HG03469 (cell line): ENCODE measurements at regions not wholly inside any gene's neighbourhood (a gene's known extent, or its start where the extent isn't known, plus 50 kb on each side); places are given as distances from the start of the nearest gene placed in this dataset.
"Not testable (repeated sequence)": the region's sequence is repeated elsewhere in the genome, so short reads cannot be mapped to it uniquely, and the experiment has no call there.

ENCODE experiments used
- ATAC-seq: cut with Tn5 transposase; IDR thresholded peaks from one replicate; pipeline ENCODE4 v1.9.1; 2021; ENCODE audit warnings: mild to moderate bottlenecking, moderate library complexity, moderate number of reproducible peaks; ENCODE audit not compliant: unreplicated experiment

DNA sequence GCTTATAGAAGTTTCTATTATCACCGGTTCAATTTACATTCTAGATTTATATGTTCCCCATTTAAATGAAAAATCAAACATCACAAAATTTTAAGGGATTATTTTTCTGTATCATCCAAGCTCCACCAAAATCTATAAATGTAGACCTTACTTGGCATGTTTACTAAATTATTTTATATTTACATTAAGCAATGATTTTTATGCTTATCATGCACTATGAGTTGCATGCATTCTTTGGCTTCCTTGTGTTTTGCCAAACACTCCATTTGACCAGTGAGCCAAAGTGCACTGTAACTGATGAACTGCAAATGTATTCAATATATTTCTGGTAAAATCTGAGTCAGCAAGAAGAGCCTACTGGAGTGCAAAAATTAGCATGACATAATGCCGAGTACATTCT, 595.5 kb upstream of the PCDH7 start:
- not testable (repeated sequence) for ATAC-seq

DNA sequence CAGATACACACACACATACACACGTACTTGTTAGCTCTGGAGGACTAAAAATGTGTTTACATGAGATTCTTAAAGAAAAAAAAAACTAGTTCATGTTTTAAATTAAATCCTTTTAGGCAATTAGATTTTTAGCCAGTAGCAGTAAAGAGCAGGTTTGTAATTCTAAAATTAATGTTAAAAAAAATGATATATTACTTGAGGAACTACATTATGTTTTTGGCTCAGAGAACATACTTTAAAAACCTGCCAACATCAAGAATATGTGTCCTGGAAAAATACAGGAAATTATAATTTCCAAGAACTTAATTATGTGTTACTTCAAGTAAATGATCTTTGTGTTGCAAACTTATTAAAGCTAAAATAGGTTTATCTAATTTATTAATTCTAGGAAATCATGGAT, 594.3 kb upstream of the PCDH7 start:
- ATAC-seq: no peak

DNA sequence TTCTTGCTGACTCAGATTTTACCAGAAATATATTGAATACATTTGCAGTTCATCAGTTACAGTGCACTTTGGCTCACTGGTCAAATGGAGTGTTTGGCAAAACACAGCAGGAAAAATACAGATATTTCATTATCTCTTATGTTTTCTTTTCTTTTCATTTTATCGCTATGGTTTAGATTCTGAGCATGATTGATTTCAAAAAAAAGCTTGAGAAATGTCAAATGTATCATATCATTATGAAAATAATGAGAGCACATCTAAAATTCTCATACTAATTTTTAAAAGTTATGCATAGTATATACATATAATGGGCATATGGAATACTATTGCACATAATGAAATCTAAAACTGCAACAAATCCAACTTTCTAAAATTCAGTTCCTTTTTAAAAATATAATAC, 593.8 kb upstream of the PCDH7 start:
- no peak for ATAC-seq

DNA sequence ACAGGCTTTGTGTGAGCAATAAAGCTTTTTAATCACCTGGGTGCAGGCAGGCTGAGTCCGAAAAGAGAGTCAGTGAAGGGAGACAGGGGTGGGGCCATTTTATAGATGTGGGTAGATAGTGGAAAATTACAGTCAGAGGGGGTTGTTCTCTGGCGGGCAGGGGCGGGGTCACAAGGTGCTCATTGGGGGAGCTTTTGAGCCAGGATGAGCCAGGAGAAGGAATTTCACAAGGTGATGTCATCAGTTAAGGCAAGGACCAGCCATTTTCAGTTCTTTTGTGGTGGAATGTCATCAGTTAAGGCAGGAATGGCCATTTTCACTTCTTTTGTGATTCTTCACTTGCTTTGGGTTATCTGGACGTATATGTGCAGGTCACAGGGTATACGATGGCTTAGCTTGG, 571.3 kb upstream of the PCDH7 start:
- ATAC-seq: not testable (repeated sequence)

DNA sequence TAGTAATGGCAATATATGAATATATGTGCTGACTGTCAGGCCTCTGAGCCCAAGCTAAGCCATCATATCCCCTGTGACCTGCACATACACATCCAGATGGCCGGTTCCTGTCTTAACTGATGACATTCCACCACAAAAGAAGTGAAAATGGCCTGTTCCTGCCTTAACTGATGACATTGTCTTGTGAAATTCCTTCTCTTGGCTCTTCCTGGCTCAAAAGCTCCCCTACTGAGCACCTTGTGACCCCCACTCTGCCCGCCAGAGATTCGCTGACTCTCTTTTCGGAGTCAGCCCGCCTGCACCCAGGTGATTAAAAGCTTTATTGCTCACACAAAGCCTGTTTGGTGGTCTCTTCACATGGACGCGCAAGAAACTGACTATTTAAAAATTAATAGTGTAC, 570.6 kb upstream of the PCDH7 start:
- ATAC-seq: not testable (repeated sequence)

DNA sequence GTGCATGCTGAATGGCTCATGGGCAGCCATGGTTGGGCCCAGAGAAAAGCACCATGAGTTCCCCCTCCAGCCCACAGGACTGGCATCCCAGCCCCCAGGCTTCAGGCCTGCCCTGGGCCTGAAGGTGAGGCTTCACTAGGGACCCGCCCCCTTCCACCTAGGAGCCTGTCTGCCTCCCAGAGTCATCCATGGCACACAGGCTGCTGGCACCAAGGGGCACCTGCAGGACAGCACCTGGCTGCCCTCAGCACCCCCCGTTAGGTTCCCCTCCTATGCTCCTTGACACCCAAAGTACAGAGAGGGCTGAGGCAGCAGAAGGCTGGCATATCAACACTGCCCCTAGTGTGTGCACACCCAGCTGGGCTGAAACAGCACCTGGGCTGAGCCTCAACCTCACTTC, 566.7 kb upstream of the PCDH7 start:
- ATAC-seq: no peak

DNA sequence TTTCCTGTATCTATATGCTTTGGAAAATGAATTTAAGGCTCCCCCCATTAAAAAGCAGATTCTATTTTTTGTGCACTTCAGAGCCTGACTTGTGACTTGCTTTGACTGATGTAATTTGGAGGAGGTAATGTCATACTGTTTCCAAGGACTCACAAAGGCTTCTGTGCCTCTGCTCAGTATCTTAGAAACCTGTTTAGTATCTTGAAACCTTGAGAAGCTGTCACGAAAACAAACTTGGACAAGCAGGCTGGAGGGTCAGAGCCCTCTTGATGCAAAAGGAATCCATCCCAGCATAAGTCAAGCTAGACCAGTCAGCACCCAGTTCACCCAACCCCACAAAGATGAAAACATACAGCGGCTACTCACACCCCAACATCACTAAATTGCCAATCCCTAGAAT, 560.0 kb upstream of the PCDH7 start:
- no peak for ATAC-seq

DNA sequence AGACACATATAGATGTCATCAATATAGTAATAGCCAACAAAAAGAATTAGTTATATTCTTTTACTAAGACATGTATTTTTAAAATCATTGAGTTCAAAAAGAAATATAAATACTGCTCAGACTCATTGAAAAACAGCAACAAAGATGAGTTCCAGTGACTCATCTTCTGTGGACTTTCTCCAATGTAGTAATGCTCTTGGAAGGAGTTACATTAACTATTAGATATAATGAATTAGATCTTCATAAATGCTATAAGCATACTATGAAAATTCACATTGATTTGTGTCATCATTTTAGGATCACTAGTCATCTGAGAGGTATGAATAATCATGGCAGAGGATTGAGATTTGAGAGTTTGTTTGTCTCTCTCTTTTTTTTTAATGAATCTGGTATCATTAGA, 547.8 kb upstream of the PCDH7 start:
- no peak for ATAC-seq

DNA sequence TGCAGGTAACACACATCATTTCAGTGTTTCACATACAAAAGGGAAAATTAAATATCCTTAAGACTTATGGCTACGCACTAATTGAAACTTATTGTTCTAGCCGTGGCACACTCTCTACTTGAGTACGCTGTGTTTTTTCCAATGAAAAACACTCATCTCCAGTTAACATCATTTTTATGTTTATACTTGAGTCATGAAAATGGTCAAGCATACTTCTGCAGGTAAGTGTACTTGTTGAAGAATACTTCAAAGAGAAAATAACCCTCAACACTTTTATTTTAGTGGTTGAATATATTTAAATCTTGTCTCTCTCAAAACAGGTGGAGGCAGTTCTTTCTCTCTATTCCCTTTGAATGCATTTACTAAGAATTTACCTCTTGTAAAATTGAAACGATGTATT, 538.7 kb upstream of the PCDH7 start:
- no peak for ATAC-seq

DNA sequence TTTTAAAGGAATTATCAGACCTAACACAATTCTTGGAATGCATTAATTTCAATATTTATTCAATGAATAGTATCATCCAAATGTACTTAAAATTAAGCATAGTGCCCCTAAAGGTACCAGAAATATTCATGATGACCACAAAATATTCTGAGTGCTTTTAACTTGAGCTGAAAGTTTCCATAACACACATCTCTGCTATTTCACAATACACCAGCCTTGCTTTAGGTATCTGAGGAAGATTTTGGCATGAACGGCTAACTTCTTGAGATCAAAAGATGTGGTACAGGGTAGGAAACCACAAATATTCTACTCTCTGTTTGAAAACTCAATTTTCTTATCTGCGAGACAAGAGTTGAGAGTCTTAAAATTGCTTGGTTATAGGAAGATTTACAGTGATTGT, 538.3 kb upstream of the PCDH7 start:
- ATAC-seq: no peak

DNA sequence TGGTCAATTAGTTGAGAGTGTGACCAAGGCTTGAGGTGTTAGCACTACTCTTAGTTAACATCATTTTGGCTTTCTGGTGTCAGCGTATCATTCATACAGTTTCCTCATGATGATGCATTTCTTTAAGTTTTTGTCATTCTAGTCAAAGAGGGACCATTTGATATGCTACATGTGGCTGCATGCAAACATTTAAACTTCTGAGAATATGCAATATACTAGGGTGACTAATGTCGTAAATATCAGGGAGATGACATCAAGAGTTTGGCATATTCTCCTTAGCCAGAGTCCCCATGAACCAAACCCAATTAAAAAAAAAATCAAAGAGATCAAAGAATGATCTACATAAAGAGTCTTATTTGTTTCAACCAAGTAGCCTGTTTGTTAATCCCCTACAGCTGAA, 537.4 kb upstream of the PCDH7 start:
- ATAC-seq: no peak

DNA sequence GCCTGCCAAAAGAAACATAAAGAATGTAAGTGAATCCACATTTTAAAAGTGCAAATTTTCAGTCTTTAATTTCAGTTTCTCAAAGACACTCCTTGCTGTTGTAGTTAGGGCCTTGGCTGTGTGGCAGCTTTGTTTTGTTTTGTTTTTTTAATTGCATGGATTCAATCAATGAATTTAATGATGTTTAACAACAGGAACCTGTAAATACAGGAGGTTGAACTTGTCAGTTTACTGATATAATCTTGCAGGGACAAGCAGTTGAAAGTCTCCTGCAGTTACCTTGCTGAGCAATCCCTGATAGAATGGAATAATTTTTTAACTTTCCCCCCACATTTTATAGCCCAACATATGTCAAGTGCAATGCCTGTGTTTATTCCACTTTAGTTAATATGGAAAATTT, 528.3 kb upstream of the PCDH7 start:
- no peak for ATAC-seq

DNA sequence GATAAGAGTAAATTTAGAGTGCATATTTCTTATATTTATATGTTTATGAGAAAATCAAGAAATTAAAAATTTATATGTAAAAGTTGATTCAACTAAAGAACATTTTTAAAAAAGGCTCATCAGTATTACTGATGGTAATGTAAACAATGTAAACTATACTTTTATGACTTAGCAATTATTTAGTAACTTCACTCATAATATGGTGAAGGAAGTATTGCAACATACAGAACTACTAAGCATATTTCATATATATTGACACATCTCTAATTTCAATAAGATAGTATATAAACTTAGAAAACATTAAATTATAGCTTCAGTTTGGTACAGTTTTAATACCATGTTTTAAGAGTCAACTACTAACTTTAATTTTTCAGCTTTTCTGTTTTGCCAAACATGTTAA, 512.8 kb upstream of the PCDH7 start:
- no peak for ATAC-seq

DNA sequence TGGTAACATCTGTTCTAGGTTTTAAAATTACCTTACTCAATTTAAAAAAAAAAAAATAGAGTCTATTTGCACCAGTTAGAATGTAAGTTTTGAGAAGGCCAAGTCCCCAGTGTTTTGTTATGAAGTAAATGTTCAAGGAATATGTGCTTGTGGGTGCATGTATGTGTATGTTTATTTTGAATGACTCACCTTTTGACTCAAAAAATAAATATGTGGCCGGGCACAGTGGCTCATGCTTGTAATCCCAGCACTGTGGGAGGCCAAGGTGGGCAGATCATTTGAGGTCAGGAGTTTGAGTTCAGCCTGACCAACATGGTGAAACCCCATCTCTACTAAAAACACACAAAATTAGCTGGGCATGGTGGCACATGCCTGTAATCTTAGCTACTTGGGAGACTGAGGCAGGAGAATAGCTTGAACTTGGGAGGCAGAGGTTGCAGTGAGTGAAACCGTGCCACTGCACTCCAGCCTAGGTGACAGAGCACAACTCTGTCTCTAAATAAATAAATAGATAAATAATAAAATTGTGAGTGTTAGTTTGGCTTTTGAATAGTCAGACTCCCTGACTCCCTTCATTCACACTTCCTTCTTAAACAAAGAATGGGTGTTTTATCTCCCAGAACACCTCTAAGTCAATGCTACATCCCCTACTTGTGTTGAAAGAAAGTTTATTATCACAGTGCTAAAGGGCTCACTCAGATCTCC, 511.3 kb upstream of the PCDH7 start:
- no peak for ATAC-seq

DNA sequence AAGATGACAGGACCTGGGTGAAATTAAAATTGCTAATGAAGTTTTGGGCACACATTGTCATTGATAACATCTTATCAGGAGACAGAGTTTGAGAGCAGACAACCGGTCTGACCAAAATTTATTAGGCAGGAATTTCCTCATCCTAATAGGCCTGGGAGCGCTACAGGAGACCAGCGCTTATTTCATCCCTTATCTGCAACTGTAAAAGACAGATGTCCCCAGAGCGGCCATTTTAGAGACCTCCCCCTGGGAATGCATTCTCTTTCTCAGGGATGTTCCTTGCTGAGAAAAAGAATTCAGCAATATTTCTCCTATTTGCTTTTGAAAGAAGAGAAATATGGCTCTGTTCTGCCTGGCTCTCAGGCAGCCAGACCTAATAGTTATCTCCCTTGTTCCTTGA, 504.2 kb upstream of the PCDH7 start:
- not testable (repeated sequence) for ATAC-seq

DNA sequence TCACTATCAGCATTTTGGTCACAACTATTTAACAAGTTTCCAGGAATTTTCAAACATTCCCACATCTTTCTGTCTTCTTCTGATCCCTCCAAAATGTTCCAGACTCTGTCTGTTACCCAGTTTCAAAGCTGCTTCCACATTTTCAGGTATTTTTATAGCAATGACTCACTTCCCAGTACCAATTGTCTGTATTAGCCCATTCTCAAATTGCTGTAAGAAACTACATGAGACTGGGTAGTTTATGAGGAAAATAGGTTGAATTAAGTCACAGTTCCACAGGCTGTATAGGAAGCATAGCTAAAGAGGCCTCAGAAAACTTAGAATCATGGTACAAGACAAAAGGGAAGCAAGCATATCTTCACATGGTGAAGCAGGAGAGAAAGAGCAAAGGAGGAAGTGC, 475.0 kb upstream of the PCDH7 start:
- ATAC-seq: no peak

DNA sequence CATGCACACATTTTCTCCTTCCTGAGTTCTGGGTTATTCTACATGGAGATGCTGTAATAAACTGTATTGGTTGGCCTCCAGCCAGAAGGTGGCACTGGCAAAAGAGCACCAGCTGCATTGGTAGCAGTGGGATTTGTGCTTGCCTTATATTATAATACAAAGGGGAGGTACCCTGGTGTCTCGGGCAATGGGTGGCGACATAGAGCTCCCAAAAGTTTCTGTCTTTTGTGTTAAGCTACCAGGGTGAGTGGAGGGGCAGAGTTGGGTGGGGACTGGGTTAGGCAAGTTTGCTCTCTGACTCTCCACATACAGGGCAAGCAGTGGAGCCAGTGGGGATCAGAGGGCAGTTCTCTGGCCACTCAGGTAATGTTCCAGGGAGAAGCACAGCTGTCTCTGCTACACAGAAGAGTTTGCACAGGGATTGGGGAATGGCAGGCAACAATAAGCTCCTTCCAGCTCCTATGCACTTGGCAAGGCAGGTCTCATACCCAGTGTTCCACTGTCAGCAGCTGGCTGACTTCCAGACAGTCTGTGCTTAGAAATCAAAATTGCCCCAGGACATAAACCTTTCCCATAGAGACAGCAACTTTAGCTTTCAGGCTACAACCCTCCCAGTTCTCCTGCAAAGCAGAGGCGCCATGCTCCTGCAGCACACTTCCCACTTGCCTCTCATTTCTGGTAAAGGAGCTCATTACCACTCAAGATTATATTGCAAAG, 463.9 kb upstream of the PCDH7 start:
- no peak for ATAC-seq

DNA sequence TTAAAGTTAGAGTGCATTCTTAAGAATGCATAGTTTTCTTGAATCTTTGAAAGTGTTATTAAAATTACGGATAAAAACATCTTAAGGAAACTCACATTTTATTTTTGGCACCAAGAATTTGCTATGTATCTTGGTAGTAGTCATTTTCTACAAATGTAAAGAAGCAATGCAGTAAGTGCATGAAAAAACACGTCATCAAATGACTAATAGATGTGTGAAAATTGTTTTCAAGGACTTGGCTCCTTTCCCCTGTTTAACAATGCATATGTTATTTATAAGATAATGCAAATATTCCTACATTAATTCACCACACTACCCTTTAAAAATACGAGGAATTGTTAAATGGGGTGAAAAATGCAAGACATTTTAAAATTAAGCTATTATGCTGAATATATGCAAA, 461.2 kb upstream of the PCDH7 start:
- no peak for ATAC-seq

DNA sequence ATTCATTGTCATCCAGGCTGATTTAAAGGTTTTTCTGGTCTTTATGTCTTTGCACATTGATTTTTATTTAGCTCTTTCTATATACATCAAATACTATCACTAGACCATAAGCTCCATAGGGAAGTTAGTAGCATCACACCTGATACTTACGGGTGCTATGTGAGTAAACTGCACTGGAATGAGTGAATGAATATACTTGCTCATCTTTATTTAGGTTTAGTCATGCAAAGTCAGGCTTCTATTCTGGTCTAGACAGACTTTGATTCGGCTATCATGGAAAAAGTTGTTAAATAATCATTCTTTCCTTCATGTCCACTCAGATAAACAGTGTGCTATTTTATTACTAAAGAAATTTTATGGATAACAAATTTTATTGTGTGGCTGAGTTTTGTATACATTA, 457.8 kb upstream of the PCDH7 start:
- no peak for ATAC-seq

DNA sequence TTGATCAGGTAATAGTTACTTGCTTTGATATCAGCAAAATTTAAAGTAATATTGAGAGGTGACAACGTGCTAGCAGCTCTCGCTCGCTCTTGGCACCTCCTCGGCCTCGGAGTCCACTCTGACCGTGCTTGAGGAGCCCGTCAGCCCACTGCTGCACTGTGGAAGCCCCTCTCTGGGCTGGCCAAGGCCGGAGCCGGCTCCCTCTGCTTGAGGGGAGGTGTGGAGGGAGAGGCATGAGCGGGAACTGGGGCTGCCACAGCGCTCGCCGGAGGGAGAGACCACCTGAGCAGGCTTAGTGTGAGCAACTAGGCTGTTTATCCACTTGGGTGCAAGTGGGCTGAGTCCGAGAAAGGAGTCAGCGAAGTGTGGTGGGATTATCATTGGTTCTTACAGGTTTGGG, 455.7 kb upstream of the PCDH7 start:
- no peak for ATAC-seq

DNA sequence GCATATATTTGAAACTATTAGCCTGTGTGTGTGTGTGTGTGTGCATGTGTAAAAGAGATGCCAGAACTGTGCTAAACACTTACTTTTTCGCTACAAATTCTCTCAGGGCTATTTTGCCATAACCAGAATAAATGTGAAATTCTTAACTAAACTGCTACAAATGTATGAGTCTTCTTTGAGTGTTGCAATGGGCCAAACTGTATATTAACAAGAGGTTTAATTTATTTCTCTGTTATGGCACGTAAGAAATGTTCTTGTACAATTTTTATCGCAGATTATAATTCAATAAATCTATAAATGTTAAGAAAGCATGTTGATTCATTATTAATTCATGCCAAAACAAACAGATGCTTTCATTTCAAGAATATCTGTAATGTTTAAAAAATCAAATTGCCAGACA, 454.5 kb upstream of the PCDH7 start:
- ATAC-seq: no peak

DNA sequence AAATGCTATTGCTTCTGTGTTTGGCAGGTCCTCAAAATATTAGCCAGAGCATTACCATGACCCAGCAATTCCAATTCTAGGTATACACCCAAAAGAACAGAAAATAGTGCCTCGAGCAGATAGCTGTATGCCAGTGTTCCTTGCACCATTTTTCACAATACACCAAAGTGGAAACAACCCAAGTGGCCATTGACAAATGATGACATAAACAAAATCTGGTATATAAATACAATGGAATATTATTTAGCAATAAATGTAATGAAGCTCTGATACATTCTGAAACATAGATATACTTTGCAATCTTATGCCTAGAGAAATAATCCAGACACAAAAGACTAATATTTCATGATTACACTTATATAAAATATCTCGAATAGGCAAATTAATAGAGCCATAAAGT, 451.8 kb upstream of the PCDH7 start:
- ATAC-seq: no peak

DNA sequence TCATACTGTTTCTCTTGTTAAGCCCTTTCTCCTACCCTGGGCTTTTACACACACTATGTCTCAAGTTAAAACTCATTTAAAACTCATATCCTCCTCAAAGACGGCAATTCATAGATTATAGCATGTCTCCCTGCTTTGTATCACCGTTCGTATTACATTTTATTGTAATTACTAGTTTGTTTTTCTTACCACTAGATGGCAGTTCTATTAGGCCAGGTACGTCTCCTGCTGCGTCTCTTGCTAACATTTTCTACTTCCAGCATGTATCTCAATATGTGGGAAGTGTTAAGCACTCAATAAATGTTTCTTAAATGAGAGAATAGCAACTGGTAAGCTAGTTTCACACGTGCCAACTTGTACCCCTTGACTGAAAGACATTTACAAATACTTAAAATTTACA, 450.3 kb upstream of the PCDH7 start:
- no peak for ATAC-seq
